ENCODE measurements at regions not wholly inside any gene's neighbourhood (a gene's known extent, or its start where the extent isn't known, plus 50 kb on each side); places are given as distances from the start of the nearest gene placed in this dataset.
"Not testable (repeated sequence)": the region's sequence is repeated elsewhere in the genome, so short reads cannot be mapped to it uniquely, and the experiment has no call there.

DNA sequence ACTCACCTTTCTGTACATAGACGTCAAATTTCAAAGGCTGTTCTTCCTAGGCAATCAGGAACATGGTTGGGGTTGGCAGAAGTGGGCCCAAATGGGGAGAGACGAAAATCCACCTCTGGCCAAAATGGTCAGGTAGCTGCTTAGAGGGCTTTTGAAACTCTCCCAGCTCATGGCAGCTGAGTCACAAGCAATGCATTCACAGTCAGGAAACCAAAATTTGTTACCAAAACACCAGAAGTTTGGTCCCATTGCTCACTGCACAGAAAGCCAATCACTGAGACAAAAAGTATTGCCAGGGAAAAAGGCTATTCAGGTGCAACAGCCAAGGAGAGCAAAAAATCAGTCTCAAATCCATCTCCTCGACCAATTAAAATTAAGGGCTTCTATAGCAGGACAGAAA lies 539.6 kb upstream of the CCDC54 start:
- DNase-seq = no peak

DNA sequence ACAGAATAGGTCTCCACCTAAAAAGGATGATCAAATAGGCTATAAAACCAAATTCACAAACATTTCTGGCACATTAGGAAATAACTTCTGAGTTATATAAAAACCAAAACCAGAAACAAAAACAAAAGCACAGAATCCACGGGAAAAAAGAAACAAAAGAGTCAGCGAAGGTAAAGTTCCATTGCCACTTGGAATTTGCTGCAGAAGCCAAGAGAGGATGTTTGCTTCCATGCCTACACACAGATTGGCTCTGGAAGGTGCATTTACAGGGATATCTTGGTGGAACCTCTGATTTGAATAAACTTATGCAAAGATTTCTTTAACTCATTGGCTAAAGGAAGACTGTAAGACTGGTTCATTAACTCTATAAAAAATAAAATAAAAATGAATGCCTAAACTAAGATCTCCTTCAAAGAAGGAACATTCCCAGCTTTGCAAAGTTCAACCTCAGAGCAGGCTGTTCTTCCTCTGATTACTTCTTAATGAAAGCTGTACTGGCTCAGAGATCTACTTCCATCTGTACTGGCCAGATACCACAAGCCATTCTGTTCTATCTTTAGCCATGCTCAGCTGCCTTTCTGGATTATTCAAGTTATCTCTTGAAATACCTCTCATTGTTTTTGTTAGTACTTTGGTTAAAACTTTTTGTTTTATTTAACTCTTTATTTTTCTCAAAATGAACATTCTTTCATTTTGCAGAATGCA lies 537.5 kb upstream of the CCDC54 start:
- no peak for DNase-seq

- DNase-seq = no peak
These were observed 536.9 kb upstream of the CCDC54 start for GRCh38 chr3:106840319-106840718.

- DNase-seq = no peak
These were observed 535.1 kb upstream of the CCDC54 start for GRCh38 chr3:106842151-106842550.

GRCh38 chr3:106844638-106845037 lies 532.6 kb upstream of the CCDC54 start:
- DNase-seq = no peak

GRCh38 chr3:106848099-106848498 lies 529.1 kb upstream of the CCDC54 start:
- DNase-seq = no peak

- DNase-seq = no peak
These were observed 526.8 kb upstream of the CCDC54 start for GRCh38 chr3:106850437-106850836.

DNA sequence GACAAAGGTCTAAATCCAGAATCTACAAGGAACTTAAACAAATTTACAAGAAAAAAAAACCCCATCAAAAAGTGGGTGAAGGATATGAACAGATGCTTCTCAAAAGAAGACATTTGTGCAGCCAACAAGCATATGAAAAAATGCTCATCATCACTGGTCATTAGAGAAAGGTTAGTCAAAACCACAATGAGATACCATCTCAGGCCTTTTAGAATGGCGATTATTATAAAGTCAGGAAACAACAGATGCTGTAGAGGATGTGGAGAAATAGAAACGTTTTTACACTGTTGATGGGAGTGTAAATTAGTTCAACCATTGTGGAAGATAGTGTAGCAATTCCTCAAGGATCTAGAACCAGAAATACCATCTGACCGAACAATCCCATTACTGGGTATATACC lies 518.9 kb upstream of the CCDC54 start:
- not testable (repeated sequence) for DNase-seq

DNA sequence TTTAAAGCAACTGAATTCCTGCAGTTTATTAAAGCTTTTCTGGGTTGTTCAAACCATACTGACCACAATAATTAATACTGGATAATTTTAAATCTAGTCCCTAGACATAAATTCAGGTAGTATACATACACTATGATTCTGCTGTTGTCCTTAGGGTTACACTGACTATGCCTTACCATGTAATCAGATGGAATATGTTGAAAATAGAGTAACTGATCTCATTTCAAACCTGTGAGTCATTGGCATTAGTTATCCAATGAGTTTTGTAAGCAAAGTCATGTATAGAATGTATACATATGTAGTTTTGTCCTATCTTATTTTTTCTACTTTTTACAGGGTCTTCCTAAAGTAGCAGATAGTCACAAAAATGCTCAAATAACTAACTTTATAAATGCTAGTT lies 517.1 kb upstream of the CCDC54 start:
- no peak for DNase-seq

DNA sequence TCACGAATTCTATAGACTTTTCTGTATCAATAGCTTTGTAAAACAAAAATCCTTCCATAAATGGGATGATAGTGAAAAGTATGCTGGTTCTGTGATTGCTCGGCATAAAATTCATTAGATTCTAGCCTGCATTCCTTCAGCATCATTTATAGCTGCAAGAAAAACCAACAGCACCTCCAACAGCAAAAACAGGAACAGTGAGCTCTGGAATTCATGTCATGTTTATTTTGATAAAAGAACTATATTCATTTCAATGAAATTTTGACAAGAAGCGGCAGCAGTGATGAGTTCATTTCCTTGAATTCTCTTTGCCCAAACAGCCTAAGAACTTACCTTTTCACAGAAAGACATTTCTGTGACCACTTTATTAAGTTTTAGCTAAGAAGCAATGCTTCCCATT lies 515.2 kb upstream of the CCDC54 start:
- DNase-seq = no peak

GRCh38 chr3:106877627-106878026 lies 499.6 kb upstream of the CCDC54 start:
- no peak for DNase-seq

DNA sequence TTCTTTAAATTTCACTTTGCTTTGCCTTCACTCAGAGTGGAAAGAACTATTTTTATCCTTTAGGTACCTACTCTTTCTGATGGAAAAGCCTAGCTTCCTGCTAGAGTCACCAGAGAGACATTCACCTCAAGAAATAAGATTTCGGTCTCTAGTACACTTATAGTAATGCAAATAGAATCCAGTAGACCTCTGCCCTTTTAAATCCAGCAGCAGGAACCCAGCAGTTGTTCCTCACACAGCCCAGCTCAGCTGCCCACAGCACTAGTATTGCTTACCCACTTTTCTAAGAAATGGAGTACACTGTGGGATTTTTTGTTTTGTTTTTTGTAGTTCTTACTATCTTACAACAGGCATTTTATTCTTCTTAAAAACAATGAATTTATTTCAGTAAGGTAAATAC lies 497.0 kb upstream of the CCDC54 start:
- no peak for DNase-seq

GRCh38 chr3:106881186-106881585 lies 496.1 kb upstream of the CCDC54 start:
- no peak for DNase-seq

- DNase-seq = no peak
These were observed 494.9 kb upstream of the CCDC54 start for GRCh38 chr3:106882297-106882696.

DNA sequence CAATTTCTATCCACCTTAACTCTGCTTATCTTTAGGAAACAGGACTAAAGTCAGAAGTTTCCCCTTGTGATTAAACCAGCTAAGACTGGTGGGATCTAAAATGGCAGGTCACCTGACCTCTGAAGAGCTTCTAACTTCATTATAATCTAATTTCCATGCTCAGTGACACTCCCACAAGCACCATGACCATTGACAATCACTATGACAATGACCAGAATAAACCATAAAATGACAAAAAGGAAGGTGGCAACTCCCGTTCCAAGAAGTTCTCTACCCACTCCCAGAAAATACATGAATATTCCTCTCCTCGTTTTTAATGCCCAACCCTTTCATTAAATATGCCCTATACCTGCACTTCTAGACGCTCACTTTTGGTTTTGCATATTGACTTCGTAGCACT lies 471.2 kb upstream of the CCDC54 start:
- DNase-seq = no peak

DNA sequence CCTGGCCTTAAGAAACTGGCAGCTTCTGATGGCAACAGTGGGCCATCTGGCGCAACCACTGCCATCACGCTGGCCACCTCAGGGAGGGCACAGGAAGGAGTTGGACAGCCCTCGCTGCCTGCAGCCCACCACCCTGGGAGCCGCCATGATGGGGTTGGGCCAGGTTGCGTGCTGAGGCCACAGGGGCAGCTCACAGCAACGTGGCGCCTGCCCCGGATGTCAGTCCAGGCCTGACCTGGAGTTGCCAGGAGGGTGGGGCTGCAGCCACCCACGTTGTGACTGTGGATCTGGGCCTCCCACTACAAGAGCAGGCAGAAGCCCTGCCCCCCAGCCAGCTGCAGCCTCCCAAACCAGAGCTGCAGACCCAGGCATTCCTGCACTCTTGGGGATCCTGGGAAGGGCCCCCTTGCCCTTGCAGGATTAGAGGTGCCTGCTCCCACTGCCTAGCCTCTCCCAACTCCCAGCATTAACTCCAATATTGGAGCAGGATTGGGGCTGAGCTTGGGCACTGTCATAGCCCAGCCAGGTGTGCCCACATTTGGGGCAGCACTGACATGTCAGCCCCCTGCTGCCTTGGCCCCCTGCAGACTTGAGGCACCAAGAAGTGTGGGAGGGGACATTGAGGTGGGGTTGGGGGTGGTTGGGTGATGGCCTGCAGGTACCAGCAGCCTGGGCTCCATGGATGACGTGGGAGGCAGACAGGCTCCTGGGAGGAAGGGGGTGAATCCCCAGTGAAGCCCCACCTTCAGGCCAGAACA lies 468.9 kb upstream of the CCDC54 start:
- no peak for DNase-seq

DNA sequence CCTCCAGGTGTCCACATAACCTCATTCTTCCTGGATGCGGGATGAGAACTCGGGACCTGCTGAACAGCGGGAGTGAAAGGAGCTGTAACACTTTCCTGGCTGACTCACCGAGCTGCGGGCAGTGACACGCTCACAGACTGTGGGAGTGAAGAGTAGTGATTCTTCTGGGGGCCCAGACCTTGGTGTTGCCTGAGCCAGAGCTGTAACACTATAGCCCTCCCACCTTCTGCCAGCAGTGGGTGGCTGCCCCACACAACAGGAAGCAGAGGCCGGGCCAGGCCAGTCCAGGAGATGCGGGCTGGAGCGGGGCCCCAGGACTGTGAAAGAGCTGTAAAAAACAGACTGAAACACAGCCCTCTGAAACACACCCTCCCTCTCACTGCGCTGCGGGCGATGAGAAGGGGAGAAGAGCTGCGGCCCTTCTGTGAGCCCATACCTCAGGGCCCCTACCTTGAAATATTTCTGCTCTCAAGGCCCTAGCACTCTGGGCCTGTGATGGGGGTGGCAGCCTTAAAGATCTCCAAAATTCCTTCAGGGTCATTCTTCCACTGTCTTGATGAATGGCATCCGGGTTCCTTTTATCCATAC lies 464.0 kb upstream of the CCDC54 start:
- DNase-seq = no peak

DNA sequence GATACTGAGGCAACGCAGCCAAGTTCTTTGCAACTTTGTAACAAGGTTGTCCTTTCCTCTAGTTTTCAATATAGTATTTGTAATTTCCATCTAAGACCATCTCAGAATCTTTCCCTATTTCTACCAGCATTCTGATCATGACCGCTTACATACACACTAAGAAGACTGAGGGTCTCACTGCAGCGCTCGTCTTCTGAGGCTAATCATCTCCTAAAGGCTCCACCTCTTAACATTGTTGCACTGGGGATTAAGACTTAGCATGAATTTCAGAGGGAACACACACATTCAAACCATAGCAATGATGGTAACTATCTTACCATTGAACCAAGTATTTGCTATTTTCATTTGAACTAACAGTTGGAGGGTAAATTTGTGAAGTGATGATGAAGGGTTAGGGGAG lies 463.3 kb upstream of the CCDC54 start:
- DNase-seq = no peak

GRCh38 chr3:106920609-106921008 lies 456.6 kb upstream of the CCDC54 start:
- DNase-seq = no peak

DNA sequence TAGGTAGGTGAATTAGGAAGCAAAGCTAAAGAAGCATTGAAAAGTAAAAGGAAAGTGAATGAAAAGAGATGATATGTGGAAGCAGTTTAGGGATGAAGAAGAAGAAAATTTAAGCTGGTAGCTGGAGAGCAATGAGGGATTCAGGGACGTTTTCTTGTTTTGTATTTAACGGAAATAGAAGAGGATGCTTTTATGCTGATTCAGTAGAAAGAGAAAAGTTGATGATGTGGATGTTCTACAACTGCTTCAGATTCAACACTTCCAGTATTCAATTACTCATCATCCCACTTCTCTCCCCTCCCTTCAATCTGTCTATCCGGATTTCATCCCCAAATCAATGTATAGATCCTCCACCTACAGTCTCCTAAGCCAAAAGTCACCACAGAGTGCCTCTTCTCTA lies 448.2 kb upstream of the CCDC54 start:
- DNase-seq = no peak

DNA sequence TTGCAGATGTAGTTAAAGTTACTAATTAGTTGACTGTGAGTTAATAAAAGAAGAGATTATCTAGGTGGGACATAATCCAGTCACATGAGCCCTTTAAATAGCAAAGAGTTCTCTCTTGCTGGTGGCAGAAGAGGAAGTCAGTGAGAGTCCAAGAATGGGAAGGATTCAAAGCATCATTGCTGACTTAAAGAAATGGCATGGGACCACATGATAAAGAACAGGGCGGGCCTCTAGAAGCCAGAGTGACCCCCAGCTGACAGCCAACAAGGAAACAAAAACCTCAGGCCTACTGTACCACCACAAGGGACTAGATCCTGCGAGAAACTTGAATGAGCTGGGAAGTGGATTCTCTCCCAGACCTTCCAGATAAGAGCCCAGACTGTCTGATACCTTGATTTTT lies 447.2 kb upstream of the CCDC54 start:
- DNase-seq = no peak

GRCh38 chr3:106931904-106932303 lies 445.3 kb upstream of the CCDC54 start:
- no peak for DNase-seq

GRCh38 chr3:106936337-106936736 lies 440.9 kb upstream of the CCDC54 start:
- DNase-seq = no peak

DNA sequence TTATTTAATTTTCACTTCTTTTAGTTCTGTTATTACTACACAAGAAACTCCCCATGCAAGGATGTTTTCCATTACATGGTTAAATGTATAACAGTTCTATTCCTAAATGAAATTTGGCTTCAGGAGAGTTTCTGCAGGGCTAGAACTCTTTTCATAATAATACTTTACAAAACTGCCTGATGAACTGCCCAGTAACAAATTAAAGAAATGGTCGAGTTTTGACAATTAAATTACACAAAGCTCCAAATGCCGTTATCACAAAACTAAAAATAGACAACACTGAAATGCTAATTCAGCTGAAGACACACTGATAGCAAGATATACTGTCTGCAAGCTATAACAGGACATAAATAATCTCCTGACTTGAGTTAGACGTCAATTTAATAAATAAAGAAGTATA lies 435.2 kb upstream of the CCDC54 start:
- DNase-seq = no peak

Data from stimulated activated CD4-positive, alpha-beta T cell treated with anti-CD3 and anti-CD28 coated beads, Interleukin-2, amount 100 ng/mL, for 24 hours (primary cell).